CMK (cell line): ENCODE measurements at regions not wholly inside any gene's neighbourhood (a gene's known extent, or its start where the extent isn't known, plus 50 kb on each side); places are given as distances from the start of the nearest gene placed in this dataset.
"Not testable (repeated sequence)": the region's sequence is repeated elsewhere in the genome, so short reads cannot be mapped to it uniquely, and the experiment has no call there.

Source experiments
- DNase-seq: peaks from one replicate; pipeline ENCODE4 v3.0.0-alpha.2; 2010; ENCODE audit warnings: low read depth

- DNase-seq, result peak; percentile 21
Measured at GRCh38 chr4:101418055-101418454, 70.7 kb upstream of the PPP3CA start.

GRCh38 chr4:101417046-101417445, 69.7 kb upstream of the PPP3CA start:
- no peak for DNase-seq

GRCh38 chr4:101415962-101416361, 68.6 kb upstream of the PPP3CA start:
- DNase-seq, result no peak

GRCh38 chr4:101414496-101414895, 67.2 kb upstream of the PPP3CA start:
- no peak for DNase-seq

GRCh38 chr4:101411926-101412325, 64.6 kb upstream of the PPP3CA start:
- DNase-seq, result no peak

- DNase-seq, result not testable (repeated sequence)
Measured at GRCh38 chr4:101411281-101411910, 64.1 kb upstream of the PPP3CA start.

GRCh38 chr4:101400096-101400495, 52.8 kb upstream of the PPP3CA start:
- DNase-seq, result no peak

GRCh38 chr4:101398807-101399206, 51.5 kb upstream of the PPP3CA start:
- no peak for DNase-seq
